Panc1 (cell line): ENCODE measurements at regions not wholly inside any gene's neighbourhood (a gene's known extent, or its start where the extent isn't known, plus 50 kb on each side); places are given as distances from the start of the nearest gene placed in this dataset.

Experiments
- POLR2AphosphoS5 ChIP-seq: IDR thresholded peaks from 2 replicates; pipeline ENCODE4 v1.6.1; 2012; ENCODE audit warnings: mild to moderate bottlenecking, low read depth, low read length, moderate library complexity
- TF ChIP-seq, protein P1 (sequence below): fragments of 450-650 bp; IDR thresholded peaks from 2 replicates; pipeline ENCODE4 v1.5.1; 2017; ENCODE audit warnings: mild to moderate bottlenecking
- TF ChIP-seq, protein P2 (sequence below), 2 experiments: IDR thresholded peaks; 2 replicates each; pipeline ENCODE4 v1.6.1; 2011 to 2012; ENCODE audit warnings: low read depth in 2 of 2, control low read depth in 1 of 2, low read length in 1 of 2, mild to moderate bottlenecking in 1 of 2, moderate library complexity in 1 of 2; ENCODE audit not compliant: insufficient read depth in 1 of 2

DNA sequence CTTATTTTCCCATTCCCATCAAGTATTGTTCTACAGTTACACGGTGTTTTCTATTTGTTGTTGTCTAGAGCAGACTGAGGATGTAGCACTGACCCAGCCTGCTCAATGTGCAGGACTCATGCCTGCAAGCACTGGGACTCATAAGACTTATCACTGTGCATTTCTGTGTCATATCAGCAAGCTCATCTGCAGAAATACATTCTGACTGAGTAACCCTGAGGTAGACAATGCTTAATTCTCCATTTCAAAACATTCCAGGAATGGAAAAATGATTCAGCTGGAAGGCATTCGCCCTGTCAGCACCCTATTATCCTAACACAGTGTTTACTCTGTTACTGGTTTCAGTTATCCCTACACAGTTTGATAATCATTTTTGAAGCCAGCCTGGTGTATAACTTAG, 2506.4 kb downstream of the PCDH9 start:
- TF ChIP-seq, protein P1, sequence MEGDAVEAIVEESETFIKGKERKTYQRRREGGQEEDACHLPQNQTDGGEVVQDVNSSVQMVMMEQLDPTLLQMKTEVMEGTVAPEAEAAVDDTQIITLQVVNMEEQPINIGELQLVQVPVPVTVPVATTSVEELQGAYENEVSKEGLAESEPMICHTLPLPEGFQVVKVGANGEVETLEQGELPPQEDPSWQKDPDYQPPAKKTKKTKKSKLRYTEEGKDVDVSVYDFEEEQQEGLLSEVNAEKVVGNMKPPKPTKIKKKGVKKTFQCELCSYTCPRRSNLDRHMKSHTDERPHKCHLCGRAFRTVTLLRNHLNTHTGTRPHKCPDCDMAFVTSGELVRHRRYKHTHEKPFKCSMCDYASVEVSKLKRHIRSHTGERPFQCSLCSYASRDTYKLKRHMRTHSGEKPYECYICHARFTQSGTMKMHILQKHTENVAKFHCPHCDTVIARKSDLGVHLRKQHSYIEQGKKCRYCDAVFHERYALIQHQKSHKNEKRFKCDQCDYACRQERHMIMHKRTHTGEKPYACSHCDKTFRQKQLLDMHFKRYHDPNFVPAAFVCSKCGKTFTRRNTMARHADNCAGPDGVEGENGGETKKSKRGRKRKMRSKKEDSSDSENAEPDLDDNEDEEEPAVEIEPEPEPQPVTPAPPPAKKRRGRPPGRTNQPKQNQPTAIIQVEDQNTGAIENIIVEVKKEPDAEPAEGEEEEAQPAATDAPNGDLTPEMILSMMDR, result no peak
- TF ChIP-seq POLR2AphosphoS5, result peak; percentile 77; the same call in 1 of the 2 replicates
- TF ChIP-seq, protein P2, sequence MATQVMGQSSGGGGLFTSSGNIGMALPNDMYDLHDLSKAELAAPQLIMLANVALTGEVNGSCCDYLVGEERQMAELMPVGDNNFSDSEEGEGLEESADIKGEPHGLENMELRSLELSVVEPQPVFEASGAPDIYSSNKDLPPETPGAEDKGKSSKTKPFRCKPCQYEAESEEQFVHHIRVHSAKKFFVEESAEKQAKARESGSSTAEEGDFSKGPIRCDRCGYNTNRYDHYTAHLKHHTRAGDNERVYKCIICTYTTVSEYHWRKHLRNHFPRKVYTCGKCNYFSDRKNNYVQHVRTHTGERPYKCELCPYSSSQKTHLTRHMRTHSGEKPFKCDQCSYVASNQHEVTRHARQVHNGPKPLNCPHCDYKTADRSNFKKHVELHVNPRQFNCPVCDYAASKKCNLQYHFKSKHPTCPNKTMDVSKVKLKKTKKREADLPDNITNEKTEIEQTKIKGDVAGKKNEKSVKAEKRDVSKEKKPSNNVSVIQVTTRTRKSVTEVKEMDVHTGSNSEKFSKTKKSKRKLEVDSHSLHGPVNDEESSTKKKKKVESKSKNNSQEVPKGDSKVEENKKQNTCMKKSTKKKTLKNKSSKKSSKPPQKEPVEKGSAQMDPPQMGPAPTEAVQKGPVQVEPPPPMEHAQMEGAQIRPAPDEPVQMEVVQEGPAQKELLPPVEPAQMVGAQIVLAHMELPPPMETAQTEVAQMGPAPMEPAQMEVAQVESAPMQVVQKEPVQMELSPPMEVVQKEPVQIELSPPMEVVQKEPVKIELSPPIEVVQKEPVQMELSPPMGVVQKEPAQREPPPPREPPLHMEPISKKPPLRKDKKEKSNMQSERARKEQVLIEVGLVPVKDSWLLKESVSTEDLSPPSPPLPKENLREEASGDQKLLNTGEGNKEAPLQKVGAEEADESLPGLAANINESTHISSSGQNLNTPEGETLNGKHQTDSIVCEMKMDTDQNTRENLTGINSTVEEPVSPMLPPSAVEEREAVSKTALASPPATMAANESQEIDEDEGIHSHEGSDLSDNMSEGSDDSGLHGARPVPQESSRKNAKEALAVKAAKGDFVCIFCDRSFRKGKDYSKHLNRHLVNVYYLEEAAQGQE (IDR thresholded peaks at IDR 0.05; ENCODE audit: insufficient read depth in 1 of 2, low read depth in 2 of 2, low read length in 1 of 2), result 0 out of 4 replicates have a peak, but pooled peaks of 1 of the 2 experiments have one; percentile 24
